Fibroblast of mammary gland (primary cell): ENCODE measurements at regions not wholly inside any gene's neighbourhood (a gene's known extent, or its start where the extent isn't known, plus 50 kb on each side); places are given as distances from the start of the nearest gene placed in this dataset.

Experiments used
- DNase-seq: peaks from one replicate; pipeline ENCODE4 v3.0.0-alpha.2; 2010; ENCODE audit warnings: low read depth
- H3K4me3 ChIP-seq: 2 replicates; pipeline ENCODE4 v1.5.1; 2011; ENCODE audit warnings: low read depth, mild to moderate bottlenecking, low read length, moderate library complexity; ENCODE audit not compliant: control insufficient read depth
- CTCF ChIP-seq: conservative IDR thresholded peaks from 2 replicates; pipeline ENCODE4 v1.5.1; 2011; ENCODE audit warnings: low read depth, low read length, inconsistent platforms; ENCODE audit not compliant: control insufficient read depth, insufficient read depth

- no peak for TF ChIP-seq CTCF
- DNase-seq, result no peak
- H3K4me3 ChIP-seq, result no peak overlapping the region
Observed at GRCh38 chr13:31891472-31891871, 140.1 kb upstream of the FRY start.

- TF ChIP-seq CTCF, result no peak
- H3K4me3 ChIP-seq, result no peak overlapping the region
- DNase-seq, result no peak
Observed at GRCh38 chr13:31894931-31895330, 136.6 kb upstream of the FRY start.

GRCh38 chr13:31895691-31896090, 135.9 kb upstream of the FRY start:
- no peak for TF ChIP-seq CTCF
- H3K4me3 ChIP-seq, result no peak overlapping the region
- DNase-seq, result no peak

- no peak overlapping the region for H3K4me3 ChIP-seq
- peak; percentile 92 for DNase-seq
- no peak for TF ChIP-seq CTCF
Observed at GRCh38 chr13:31896427-31896826, 135.1 kb upstream of the FRY start.

GRCh38 chr13:31898378-31899071, 133.0 kb upstream of the FRY start:
- no peak for DNase-seq
- no peak overlapping the region for H3K4me3 ChIP-seq
- no peak for TF ChIP-seq CTCF

- DNase-seq, result no peak
- no peak overlapping the region for H3K4me3 ChIP-seq
- no peak for TF ChIP-seq CTCF
Observed at GRCh38 chr13:31901985-31902384, 129.6 kb upstream of the FRY start.
